ENCODE measurements at regions not wholly inside any gene's neighbourhood (a gene's known extent, or its start where the extent isn't known, plus 50 kb on each side); places are given as distances from the start of the nearest gene placed in this dataset.

DNA sequence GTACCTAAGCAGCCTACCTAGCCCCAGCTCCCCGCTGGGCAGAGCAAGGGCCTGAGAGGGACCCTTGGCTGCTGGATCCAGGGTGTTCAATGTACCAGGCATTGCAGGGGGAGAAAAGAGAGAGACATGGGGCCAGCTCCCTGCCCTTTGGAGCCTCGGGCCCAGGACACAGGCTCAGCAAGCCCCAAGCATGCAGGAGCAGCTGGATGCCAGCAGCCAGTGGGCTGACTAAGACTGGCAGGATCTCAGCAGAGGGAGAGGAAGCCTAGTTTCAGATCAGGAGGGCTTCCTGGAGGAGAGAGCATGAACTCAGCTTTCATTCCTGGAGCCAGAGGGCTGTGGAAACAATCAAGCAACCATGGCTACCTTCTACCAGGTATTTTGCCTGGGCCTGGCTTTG, 82.0 kb upstream of the NKD1 start:
- TF ChIP-seq, protein P1, sequence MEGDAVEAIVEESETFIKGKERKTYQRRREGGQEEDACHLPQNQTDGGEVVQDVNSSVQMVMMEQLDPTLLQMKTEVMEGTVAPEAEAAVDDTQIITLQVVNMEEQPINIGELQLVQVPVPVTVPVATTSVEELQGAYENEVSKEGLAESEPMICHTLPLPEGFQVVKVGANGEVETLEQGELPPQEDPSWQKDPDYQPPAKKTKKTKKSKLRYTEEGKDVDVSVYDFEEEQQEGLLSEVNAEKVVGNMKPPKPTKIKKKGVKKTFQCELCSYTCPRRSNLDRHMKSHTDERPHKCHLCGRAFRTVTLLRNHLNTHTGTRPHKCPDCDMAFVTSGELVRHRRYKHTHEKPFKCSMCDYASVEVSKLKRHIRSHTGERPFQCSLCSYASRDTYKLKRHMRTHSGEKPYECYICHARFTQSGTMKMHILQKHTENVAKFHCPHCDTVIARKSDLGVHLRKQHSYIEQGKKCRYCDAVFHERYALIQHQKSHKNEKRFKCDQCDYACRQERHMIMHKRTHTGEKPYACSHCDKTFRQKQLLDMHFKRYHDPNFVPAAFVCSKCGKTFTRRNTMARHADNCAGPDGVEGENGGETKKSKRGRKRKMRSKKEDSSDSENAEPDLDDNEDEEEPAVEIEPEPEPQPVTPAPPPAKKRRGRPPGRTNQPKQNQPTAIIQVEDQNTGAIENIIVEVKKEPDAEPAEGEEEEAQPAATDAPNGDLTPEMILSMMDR (IDR thresholded peaks at IDR 0.05; ENCODE audit: low read depth, low read length) = no peak
- no peak for TF ChIP-seq EZH2phosphoT487 (IDR thresholded peaks at IDR 0.05; ENCODE audit: low read depth)

Data from OCI-LY3 (cell line).